ENCODE measurements at regions not wholly inside any gene's neighbourhood (a gene's known extent, or its start where the extent isn't known, plus 50 kb on each side); places are given as distances from the start of the nearest gene placed in this dataset.

DNA sequence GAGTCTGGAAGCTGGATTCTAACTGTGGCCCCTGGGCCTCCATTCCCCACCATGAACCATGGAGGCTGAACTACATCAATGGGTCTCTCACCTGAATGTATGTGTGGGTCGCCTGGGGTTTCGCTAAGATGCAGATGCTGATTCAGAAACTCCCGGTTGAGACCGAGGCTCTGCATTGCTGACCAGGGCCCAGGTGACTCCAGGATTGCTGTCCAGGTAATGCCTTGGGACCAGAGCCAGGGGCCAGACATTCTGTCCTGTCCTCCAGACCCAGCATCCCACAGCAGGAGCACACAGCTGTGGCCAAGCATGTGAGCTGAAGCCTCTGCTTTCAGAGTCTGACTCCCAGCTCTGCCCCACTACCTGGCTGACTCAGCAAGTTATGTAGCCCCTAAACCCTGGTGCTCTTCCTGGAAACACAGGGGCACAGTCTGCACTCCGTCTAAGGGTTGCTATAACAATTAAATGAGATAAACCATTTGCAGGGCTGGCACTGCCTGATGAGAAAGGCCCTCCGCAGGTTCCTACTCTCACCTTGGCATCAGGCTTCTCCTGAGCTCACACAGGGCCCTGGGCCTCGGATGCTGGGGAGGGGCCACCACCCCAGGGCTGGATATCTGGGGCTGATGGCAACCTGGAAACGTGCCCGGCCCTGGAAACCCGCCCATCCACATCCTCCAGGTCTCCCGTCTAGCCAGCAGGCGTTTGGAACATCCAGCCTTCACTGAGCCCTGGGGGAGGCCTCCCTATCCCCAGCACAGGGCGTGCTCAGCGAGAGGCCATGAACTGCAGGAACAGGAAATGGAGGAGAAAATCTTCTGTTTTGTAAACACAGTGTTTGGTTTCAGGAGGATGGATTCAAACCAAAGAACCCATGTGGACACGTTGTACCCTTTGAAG, 175.7 kb downstream of the DLL1 start:
- TF ChIP-seq, protein P1, sequence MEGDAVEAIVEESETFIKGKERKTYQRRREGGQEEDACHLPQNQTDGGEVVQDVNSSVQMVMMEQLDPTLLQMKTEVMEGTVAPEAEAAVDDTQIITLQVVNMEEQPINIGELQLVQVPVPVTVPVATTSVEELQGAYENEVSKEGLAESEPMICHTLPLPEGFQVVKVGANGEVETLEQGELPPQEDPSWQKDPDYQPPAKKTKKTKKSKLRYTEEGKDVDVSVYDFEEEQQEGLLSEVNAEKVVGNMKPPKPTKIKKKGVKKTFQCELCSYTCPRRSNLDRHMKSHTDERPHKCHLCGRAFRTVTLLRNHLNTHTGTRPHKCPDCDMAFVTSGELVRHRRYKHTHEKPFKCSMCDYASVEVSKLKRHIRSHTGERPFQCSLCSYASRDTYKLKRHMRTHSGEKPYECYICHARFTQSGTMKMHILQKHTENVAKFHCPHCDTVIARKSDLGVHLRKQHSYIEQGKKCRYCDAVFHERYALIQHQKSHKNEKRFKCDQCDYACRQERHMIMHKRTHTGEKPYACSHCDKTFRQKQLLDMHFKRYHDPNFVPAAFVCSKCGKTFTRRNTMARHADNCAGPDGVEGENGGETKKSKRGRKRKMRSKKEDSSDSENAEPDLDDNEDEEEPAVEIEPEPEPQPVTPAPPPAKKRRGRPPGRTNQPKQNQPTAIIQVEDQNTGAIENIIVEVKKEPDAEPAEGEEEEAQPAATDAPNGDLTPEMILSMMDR (IDR thresholded peaks at IDR 0.05) = no peak
- intact Hi-C loops (cut with micrococcal nuclease) = no loop called here
- H3K4me2 ChIP-seq (replicated peaks; ENCODE audit: extremely low read depth, low read length, poor library complexity, severe bottlenecking) = no peak overlapping the region
- H3K9ac ChIP-seq (ENCODE audit: insufficient read depth, low read length, poor library complexity, severe bottlenecking) = no peak overlapping the region
- H3K27me3 ChIP-seq (ENCODE audit: control insufficient read depth in 2 of 2, insufficient read depth in 2 of 2, low read length in 2 of 2) = no peaks in the 10 kb centered on the region
- Mint-ChIP-seq H3K4me3 (no peak overlapping the region), H3K4me1 (no peaks in the 10 kb centered on the region), H3K36me3 (no peaks in the 10 kb centered on the region), H3K27ac (no peak overlapping the region), H3K27me3 (ENCODE audit: low read depth in 3 of 3) (peaks cover 0 to 5% (median 4%) of the 10 kb centered on the region in 3 donors), H3K9me3 (peaks cover 0 to 16% (median 9%) of the 10 kb centered on the region in 7 donors)
- no peaks in the 10 kb centered on the region for H3K4me1 ChIP-seq (ENCODE audit: control insufficient read depth in 1 of 2, insufficient read depth in 2 of 2, low read length in 2 of 2)
- WGBS (ENCODE audit: insufficient coverage) = 78% methylated on average over 9 of the region's 15 CpGs
- no peaks in the 10 kb centered on the region for H3K36me3 ChIP-seq (replicated peaks in 1 of 2; ENCODE audit: control insufficient read depth in 1 of 2, insufficient read depth in 2 of 2, low read length in 2 of 2)
- H3K4me3 ChIP-seq (replicated peaks in 1 of 3; ENCODE audit: low read depth in 2 of 3, low read length in 3 of 3) = no peak overlapping the region
- H3K79me2 ChIP-seq (ENCODE audit: insufficient read depth, low read length) = no peaks in the 10 kb centered on the region
- no peak overlapping the region for H2AFZ ChIP-seq (ENCODE audit: insufficient read depth, low read depth, low read length, poor library complexity, severe bottlenecking)
- no peak for DNase-seq
- H3K9me3 ChIP-seq (replicated peaks in 1 of 2; ENCODE audit: control insufficient read depth in 1 of 2, insufficient read depth in 1 of 2, low read length in 2 of 2) = no peaks in the 10 kb centered on the region
- no peak overlapping the region for H3K27ac ChIP-seq (ENCODE audit: low read depth in 1 of 2, low read length in 2 of 2)
- H4K20me1 ChIP-seq (ENCODE audit: insufficient read depth, low read length) = no peaks in the 10 kb centered on the region

DNA sequence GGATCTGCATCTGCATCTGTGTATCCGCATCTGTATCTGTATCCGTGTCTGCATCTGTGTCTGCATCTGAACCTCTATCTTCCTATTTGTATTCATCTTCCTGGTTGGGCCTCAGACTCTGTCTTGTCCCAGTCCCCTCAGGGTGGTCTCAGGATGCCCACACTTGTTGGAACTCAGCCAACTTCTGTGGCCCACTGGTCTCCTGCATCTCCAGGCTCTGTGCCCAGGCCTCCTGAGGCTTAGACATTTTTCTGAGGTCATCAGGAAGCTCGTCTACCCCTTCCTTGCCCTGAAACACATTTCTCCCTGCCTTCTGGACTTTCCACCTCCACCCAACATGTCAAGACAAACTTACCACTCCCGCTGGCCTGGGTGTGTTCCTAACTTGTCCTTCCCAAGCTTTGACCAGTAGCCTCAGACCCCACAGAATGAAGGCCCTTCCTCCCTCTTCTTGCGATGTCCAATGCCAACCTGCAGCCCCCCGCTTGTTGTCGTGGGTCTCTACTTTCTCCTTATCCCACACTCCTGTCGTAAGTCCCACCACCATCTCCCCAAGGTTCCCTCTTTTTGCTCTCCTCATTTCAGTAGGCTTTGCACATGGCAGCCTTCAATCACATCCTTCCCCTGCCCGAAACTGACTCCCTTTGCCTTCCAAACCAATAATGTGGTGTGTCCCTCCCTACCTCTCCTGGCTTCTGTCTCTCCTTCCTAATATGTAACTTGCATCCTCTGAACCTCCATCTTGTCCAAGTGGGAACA, 176.5 kb downstream of the DLL1 start:
- Histone ChIP-seq H3K27ac (ENCODE audit: low read depth in 1 of 2, low read length in 2 of 2) (no peak overlapping the region), H3K79me2 (ENCODE audit: insufficient read depth, low read length) (no peaks in the 10 kb centered on the region), H3K27me3 (ENCODE audit: control insufficient read depth in 2 of 2, insufficient read depth in 2 of 2, low read length in 2 of 2) (no peaks in the 10 kb centered on the region), H4K20me1 (ENCODE audit: insufficient read depth, low read length) (no peaks in the 10 kb centered on the region), H3K9ac (ENCODE audit: insufficient read depth, low read length, poor library complexity, severe bottlenecking) (no peak overlapping the region), H3K4me3 (replicated peaks in 1 of 3; ENCODE audit: low read depth in 2 of 3, low read length in 3 of 3) (no peak overlapping the region), H3K9me3 (replicated peaks in 1 of 2; ENCODE audit: control insufficient read depth in 1 of 2, insufficient read depth in 1 of 2, low read length in 2 of 2) (no peaks in the 10 kb centered on the region), H3K36me3 (replicated peaks in 1 of 2; ENCODE audit: control insufficient read depth in 1 of 2, insufficient read depth in 2 of 2, low read length in 2 of 2) (no peaks in the 10 kb centered on the region), H3K4me2 (replicated peaks; ENCODE audit: extremely low read depth, low read length, poor library complexity, severe bottlenecking) (no peak overlapping the region), H2AFZ (ENCODE audit: insufficient read depth, low read depth, low read length, poor library complexity, severe bottlenecking) (no peak overlapping the region), H3K4me1 (ENCODE audit: control insufficient read depth in 1 of 2, insufficient read depth in 2 of 2, low read length in 2 of 2) (no peaks in the 10 kb centered on the region)
- TF ChIP-seq, protein P1 (IDR thresholded peaks at IDR 0.05) = no peak
- DNase-seq = no peak
- Mint-ChIP-seq H3K36me3 (no peaks in the 10 kb centered on the region), H3K4me3 (no peak overlapping the region), H3K9me3 (peaks cover 0 to 10% (median 4%) of the 10 kb centered on the region in 7 donors), H3K27me3 (ENCODE audit: low read depth in 3 of 3) (peaks cover 0 to 5% (median 4%) of the 10 kb centered on the region in 3 donors), H3K4me1 (no peaks in the 10 kb centered on the region), H3K27ac (no peak overlapping the region)
- 95% methylated on average over 9 of the region's 9 CpGs for WGBS (ENCODE audit: insufficient coverage)
- intact Hi-C loops (cut with micrococcal nuclease) = no loop called here

Data from CD14-positive monocyte (primary cell).